CD4-positive, alpha-beta T cell treated with Interleukin-21 for 1 hour (primary cell): ENCODE measurements at regions not wholly inside any gene's neighbourhood (a gene's known extent, or its start where the extent isn't known, plus 50 kb on each side); places are given as distances from the start of the nearest gene placed in this dataset.
"Not testable (repeated sequence)": the region's sequence is repeated elsewhere in the genome, so short reads cannot be mapped to it uniquely, and the experiment has no call there.

Source experiments
- DNase-seq: peaks from one replicate; pipeline ENCODE4 v3.0.0-alpha.2; 2020

DNA sequence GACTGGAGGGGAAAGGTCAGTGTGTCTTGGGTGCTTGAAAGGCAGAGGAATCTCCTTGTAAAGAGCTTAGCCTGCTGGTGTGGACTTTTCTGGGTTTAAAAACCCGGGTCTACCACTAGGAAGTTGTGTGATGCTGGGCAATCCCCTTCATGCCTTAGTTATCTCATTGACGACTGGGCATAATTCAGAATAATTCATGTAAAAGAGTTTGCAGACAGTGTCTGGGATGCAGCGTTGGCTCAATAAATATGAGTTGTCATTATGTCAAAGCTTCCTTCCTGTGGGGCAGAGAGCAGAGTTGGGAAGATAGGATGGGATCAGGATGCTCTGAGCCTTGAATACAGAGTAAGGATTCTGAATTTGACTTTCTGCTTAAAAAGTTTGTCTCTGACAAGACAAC is 196.4 kb downstream of the ADRA2A start:
- no peak for DNase-seq

DNA sequence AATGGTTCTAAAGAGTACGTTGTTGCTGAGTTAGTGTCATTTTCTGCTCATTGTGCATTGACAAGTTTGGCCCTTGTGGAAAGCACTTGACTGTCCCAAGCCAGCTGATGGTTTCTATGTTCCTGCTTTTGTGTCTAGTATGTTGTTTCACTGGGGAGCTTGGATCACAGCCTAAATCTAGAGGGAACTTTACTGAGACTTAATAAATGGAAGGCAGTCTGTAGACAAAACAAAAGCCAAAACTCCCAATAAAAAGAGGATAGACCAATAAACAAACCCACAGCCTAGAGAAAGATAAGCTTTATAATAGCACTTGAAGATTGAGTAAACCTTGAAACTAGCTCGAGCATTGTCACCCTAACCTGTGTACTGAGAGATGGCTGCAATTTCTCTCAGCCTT is 196.8 kb downstream of the ADRA2A start:
- no peak for DNase-seq

DNA sequence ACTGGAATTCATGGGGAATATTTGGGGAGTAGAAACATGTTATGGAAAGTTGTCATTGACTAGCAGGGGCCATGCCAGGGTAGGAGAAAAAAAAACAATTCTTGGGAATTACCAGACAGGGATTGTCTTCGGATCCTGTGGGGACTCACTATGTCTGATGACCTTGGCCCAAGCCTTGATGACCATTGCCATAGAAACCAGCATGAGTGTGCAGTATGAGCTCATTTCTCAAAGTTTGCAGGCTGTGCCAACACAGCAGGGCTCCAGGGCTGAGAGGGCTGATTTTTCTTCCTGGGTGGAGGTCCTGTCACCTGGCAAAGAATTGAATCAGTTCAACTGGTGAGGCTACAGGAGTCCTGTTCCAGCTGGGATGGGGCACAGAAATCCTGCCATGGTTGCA is 198.3 kb downstream of the ADRA2A start:
- no peak for DNase-seq

DNA sequence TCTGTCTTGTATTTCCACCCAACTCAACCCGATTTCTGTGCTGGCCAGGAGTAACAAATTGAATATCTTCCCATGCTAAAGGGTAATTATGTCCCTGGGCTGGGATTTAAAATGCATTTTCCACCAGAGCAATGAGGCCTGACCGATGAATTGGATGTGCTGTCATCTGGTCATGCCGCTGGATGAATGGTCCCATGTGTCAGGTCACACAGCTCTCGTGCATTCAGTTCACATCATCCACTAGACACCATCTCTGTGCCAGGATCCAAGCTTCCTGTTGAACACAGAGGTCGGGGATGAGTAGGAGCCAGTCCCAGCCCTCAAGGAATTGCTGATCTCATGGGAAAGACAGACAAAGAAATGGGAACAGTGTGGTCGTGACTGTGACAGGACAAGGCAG is 200.8 kb downstream of the ADRA2A start:
- no peak for DNase-seq

DNA sequence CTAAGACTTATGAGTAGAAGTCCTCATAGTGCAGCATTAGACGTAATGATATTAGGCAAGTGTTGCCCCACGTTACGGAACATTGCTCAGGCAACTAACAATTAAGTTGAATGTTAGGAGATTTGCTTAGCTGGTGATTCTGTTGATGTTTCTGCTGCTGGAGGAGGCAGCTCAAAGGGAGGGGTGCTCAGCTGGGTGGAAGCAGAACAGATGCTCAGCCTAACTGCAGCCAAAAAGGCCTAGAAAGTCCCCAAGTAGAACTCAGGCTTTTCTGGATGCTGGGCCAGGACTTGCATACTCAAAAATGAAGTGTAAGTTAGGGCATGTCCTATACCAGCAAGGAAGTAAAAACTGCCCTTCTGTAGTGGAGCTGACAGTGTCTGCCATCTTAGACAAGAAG is 201.4 kb downstream of the ADRA2A start:
- DNase-seq: no peak

GRCh38 chr10:111281516-111281915 is 204.7 kb downstream of the ADRA2A start:
- no peak for DNase-seq

GRCh38 chr10:111289461-111289860 is 212.6 kb downstream of the ADRA2A start:
- DNase-seq: no peak

GRCh38 chr10:111290649-111291048 is 213.8 kb downstream of the ADRA2A start:
- no peak for DNase-seq

GRCh38 chr10:111295788-111296187 is 219.0 kb downstream of the ADRA2A start:
- DNase-seq: no peak

GRCh38 chr10:111297351-111297848 is 220.6 kb downstream of the ADRA2A start:
- no peak for DNase-seq

DNA sequence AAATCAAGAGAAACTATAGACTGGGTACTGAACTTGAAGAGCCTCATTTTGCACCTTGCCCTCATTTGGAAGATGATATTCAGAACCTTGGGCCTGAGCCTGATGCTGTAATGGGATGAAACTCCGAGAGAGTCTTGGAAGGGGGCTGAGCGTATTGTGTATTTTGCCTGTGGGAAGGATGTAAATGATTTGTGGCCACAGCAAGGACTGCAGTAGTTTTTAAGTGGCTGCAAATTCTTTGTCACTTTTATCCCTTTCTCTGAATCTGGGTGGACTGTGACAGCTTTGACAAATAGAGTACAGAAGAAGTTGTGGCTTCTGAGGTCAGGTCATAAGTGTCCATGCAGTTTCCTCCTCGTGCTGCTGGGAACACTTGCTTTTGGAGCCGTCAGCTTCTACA is 221.2 kb downstream of the ADRA2A start:
- no peak for DNase-seq

DNA sequence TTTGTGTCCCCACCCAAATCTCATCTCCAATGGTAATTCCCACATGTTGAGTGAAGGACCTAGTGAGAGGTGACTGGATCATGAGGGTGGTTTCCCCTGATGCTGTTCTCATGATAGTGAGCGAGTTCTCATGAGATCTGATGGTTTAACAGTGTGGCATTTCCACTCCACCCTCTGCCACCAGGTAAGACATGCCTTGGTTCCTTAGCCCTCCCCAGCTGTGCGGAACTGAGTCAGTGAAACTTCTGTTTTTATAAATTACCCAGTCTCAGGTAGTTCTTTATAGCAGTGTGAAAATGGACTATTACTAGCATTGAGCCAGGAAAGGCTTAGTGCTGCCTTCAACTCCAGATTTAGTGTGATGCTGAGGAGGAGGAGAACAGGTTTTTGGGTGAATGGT is 222.2 kb downstream of the ADRA2A start:
- DNase-seq: no peak

- no peak for DNase-seq
Observed at GRCh38 chr10:111303887-111304286, 227.1 kb downstream of the ADRA2A start.

DNA sequence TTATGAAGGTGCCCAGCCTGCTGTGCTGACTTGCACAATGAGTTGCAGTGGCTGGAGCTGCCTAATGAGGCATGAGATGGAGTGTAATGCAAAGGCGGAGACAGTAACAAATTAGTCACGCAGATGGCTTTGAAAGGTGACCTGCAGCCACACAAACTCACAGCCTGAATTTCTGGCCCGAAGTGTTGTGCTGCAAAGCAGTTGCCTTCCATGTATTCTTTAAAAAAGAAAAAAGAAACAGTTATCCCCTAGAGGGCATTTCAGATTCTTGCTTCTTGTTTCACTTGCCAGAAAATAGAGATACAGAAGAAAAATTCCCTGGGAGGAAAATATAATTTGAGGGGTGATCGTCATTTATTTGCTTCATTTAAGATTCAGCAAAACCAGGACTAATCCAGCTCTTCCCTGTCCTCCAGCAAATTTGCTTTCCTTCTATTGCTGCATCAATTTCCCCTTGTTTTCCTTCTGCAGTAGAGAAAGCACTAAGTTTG is 239.9 kb downstream of the ADRA2A start:
- DNase-seq: no peak

- DNase-seq: no peak
Observed at GRCh38 chr10:111319866-111320265, 243.0 kb downstream of the ADRA2A start.

DNA sequence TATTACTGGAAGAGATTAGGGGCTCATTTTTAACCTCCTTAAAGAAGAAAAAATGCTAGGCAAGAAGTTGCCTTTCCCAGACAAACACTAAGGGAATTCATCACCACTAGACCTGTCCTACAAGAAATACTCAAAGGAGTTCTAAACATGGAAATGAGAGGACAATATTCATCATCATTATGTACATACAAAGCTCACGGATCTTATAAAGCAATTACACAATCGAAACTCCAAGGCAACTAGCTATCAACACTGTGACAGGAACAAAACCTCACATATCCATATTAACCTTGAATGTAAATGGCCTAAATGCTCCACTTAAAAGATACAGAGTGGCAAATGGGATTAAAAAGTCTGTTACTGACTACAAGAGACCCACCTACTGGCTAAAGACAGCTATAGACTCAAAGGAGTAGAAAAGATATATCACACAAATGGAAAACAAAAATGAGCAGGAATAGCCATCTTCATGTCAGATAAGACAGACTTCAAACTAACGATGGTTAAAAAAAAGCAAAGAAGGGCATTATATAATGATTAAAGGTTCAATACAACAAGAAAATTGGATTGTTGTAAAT is 246.6 kb downstream of the ADRA2A start:
- no peak for DNase-seq

GRCh38 chr10:111332174-111332573 is 255.3 kb downstream of the ADRA2A start:
- DNase-seq: not testable (repeated sequence)

DNA sequence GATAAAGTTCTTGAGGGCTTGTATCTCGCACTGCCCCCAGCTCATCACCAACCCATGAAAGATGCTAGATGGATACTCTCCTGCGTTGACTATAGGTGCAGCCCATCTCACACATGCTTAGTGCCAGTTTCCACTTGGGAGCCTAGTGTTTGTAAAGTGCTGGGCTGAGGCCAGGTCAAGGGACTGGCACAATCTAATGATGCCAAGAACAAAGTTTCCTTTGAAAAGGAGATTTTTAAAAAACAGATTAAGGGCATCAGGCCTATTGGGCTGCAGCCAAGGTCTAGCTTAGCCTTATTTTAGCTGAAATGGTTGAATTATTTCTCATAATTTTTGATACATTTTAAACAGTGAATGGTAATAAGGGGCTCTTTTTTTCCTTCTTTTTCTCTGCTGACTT is 259.0 kb downstream of the ADRA2A start:
- DNase-seq: no peak

GRCh38 chr10:111338035-111338434 is 261.2 kb downstream of the ADRA2A start:
- DNase-seq: no peak

DNA sequence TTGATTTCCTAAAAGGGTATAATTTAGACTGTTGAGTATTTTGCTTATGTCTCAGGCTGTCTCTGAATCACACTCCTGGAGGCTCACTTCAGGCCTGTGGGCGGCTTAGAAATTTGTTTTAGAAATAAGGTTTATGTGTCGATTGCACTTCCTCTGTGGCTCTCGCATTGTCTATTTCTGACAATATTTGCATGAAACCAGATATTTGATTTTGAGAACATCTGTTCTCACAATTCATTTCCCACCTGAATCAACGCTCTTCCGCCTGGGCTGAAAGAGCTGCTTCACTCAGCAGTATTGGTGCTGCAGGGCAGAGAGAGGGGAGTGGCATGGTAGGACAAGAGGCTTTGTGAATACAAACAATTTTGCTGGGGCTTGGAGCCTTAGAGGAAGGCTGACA is 262.0 kb downstream of the ADRA2A start:
- DNase-seq: no peak

- DNase-seq: no peak
Observed at GRCh38 chr10:111344804-111345203, 268.0 kb downstream of the ADRA2A start.

DNA sequence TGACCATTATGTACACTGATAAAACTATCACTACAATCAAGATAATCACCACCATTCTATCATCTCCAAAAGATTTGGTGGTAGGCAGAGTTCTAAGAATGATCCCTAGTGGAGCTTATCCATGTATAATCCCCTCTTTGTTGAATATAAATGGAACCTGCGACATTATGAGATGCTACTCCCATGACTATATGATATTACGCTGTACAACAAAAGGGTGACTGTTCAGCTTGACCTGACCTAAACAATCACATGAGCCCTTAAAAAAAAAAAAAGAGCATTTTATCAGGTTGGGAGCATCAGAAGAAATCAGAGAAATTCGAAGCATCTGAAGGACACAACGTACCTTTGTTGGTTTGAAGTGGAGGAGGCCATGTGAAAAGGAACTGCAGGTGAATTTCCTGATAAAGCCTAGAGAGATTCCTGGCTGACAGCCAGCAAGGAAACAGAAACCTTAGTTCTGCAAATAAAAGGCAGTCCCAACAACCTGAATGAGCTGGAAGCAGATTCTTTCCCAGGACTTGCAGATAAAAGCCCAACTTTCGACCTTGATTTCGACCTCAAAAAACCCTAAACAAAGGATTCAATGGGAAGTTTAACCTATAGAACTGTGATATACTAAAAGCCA is 270.7 kb downstream of the ADRA2A start:
- no peak for DNase-seq

GRCh38 chr10:111348076-111348475 is 271.2 kb downstream of the ADRA2A start:
- no peak for DNase-seq

GRCh38 chr10:111354859-111355258 is 278.0 kb downstream of the ADRA2A start:
- no peak for DNase-seq

DNA sequence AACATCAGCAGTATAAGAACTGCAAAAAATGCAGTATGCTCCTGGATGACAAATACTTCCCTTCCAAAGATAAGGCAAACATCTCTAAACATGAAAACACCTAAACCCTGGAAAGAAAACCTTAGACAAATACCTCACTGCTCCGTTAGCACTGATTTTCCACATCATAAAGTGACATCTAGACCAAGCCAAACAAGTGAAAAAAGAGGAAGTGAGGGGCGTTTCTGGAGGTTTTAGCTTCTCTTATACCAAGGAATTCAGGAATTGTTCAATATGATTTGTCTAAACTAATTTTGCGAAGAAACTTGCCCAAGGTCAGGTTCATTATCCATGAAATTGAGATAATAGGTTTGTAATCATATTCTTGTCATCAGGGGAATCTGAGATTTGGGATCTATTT is 279.7 kb downstream of the ADRA2A start:
- DNase-seq: no peak
